ENCODE measurements at regions not wholly inside any gene's neighbourhood (a gene's known extent, or its start where the extent isn't known, plus 50 kb on each side); places are given as distances from the start of the nearest gene placed in this dataset.

GRCh38 chr9:79940919-79941318 lies 369.2 kb downstream of the TLE4 start:
- H3K9me3 Mint-ChIP-seq, result no peaks in the 10 kb centered on the region
- Histone ChIP-seq H3K27me3 (ENCODE audit: insufficient read depth, low read length, poor library complexity, severe bottlenecking) (no peaks in the 10 kb centered on the region), H3K4me1 (ENCODE audit: insufficient read depth, low read length) (no peaks in the 10 kb centered on the region), H3K36me3 (ENCODE audit: insufficient read depth, low read length) (no peaks in the 10 kb centered on the region), H3K4me3 (ENCODE audit: low read length) (no peak overlapping the region), H3K27ac (ENCODE audit: low read depth, low read length) (no peak overlapping the region), H3K9me3 (ENCODE audit: low read length) (no peaks in the 10 kb centered on the region)
- peaks cover 0 to 11% (median 0%) of the 10 kb centered on the region in 3 donors for H3K36me3 Mint-ChIP-seq
- DNase-seq, result no peak
- ChIA-PET CTCF (no interaction called here), POLR2A (no interaction called here)
- no peaks in the 10 kb centered on the region for H3K4me1 Mint-ChIP-seq
- no peaks in the 10 kb centered on the region for H3K27me3 Mint-ChIP-seq
- no peak overlapping the region for H3K4me3 Mint-ChIP-seq
- no peak overlapping the region for H3K27ac Mint-ChIP-seq

- ChIA-PET CTCF (no interaction called here), POLR2A (interaction anchor here (0.6 kb wide), 1 partner anchor 962 kb away, joined by 3 read pairs; no protein-coding TSS in a partner anchor)
- no peaks in the 10 kb centered on the region for H3K27me3 ChIP-seq (ENCODE audit: insufficient read depth, low read length, poor library complexity, severe bottlenecking)
- Mint-ChIP-seq H3K27me3 (peaks cover 0 to 6% of the 10 kb centered on the region in 2 donors), H3K4me3 (no peak overlapping the region), H3K9me3 (no peaks in the 10 kb centered on the region), H3K36me3 (peaks cover 0 to 11% (median 0%) of the 10 kb centered on the region in 3 donors), H3K27ac (no peak overlapping the region), H3K4me1 (no peaks in the 10 kb centered on the region)
- no peaks in the 10 kb centered on the region for H3K36me3 ChIP-seq (ENCODE audit: insufficient read depth, low read length)
- no peak overlapping the region for H3K27ac ChIP-seq (ENCODE audit: low read depth, low read length)
- DNase-seq, result no peak
- H3K9me3 ChIP-seq (ENCODE audit: low read length), result no peaks in the 10 kb centered on the region
- no peaks in the 10 kb centered on the region for H3K4me1 ChIP-seq (ENCODE audit: insufficient read depth, low read length)
- no peak overlapping the region for H3K4me3 ChIP-seq (ENCODE audit: low read length)
Observed at GRCh38 chr9:79939819-79940218, 368.1 kb downstream of the TLE4 start.

GRCh38 chr9:79936336-79936735 lies 364.6 kb downstream of the TLE4 start:
- no peak overlapping the region for H3K4me3 ChIP-seq (ENCODE audit: low read length)
- Mint-ChIP-seq H3K4me3 (no peak overlapping the region), H3K27me3 (peaks cover 0 to 6% of the 10 kb centered on the region in 2 donors), H3K27ac (no peak overlapping the region), H3K4me1 (no peaks in the 10 kb centered on the region), H3K9me3 (no peaks in the 10 kb centered on the region), H3K36me3 (peaks cover 0 to 11% (median 0%) of the 10 kb centered on the region in 3 donors)
- ChIA-PET CTCF (no interaction called here), POLR2A (no interaction called here)
- no peak overlapping the region for H3K27ac ChIP-seq (ENCODE audit: low read depth, low read length)
- H3K36me3 ChIP-seq (ENCODE audit: insufficient read depth, low read length), result no peaks in the 10 kb centered on the region
- no peaks in the 10 kb centered on the region for H3K27me3 ChIP-seq (ENCODE audit: insufficient read depth, low read length, poor library complexity, severe bottlenecking)
- DNase-seq, result no peak
- no peaks in the 10 kb centered on the region for H3K4me1 ChIP-seq (ENCODE audit: insufficient read depth, low read length)
- no peaks in the 10 kb centered on the region for H3K9me3 ChIP-seq (ENCODE audit: low read length)

- DNase-seq, result no peak
- no peaks in the 10 kb centered on the region for H3K27me3 Mint-ChIP-seq
- CTCF ChIA-PET, result no interaction called here
Observed at GRCh38 chr9:79929285-79929684, 357.5 kb downstream of the TLE4 start.

GRCh38 chr9:79928661-79929223 lies 357.0 kb downstream of the TLE4 start:
- POLR2A ChIA-PET, result no interaction called here
- Histone ChIP-seq H3K27ac (ENCODE audit: low read depth, low read length) (no peak overlapping the region), H3K4me1 (ENCODE audit: insufficient read depth, low read length) (no peaks in the 10 kb centered on the region), H3K36me3 (ENCODE audit: insufficient read depth, low read length) (no peaks in the 10 kb centered on the region), H3K27me3 (ENCODE audit: insufficient read depth, low read length, poor library complexity, severe bottlenecking) (no peaks in the 10 kb centered on the region), H3K9me3 (ENCODE audit: low read length) (no peaks in the 10 kb centered on the region), H3K4me3 (ENCODE audit: low read length) (no peak overlapping the region)
- H3K4me3 Mint-ChIP-seq, result no peak overlapping the region
- DNase-seq, result no peak
- H3K9me3 Mint-ChIP-seq, result no peaks in the 10 kb centered on the region
- CTCF ChIA-PET, result no interaction called here
- H3K27ac Mint-ChIP-seq, result no peak overlapping the region
- no peaks in the 10 kb centered on the region for H3K4me1 Mint-ChIP-seq
- peaks cover 0 to 1% (median 0%) of the 10 kb centered on the region in 3 donors for H3K36me3 Mint-ChIP-seq
- H3K27me3 Mint-ChIP-seq, result no peaks in the 10 kb centered on the region

More at GRCh38 chr9:79929285-79929684, 357.5 kb downstream of the TLE4 start:
- Histone ChIP-seq H3K4me1 (ENCODE audit: insufficient read depth, low read length) (no peaks in the 10 kb centered on the region), H3K27ac (ENCODE audit: low read depth, low read length) (no peak overlapping the region), H3K9me3 (ENCODE audit: low read length) (no peaks in the 10 kb centered on the region), H3K27me3 (ENCODE audit: insufficient read depth, low read length, poor library complexity, severe bottlenecking) (no peaks in the 10 kb centered on the region), H3K4me3 (ENCODE audit: low read length) (no peak overlapping the region), H3K36me3 (ENCODE audit: insufficient read depth, low read length) (no peaks in the 10 kb centered on the region)
- Mint-ChIP-seq H3K9me3 (no peaks in the 10 kb centered on the region), H3K4me3 (no peak overlapping the region), H3K27ac (no peak overlapping the region), H3K4me1 (no peaks in the 10 kb centered on the region), H3K36me3 (no peaks in the 10 kb centered on the region)
- POLR2A ChIA-PET, result no interaction called here

- ChIA-PET CTCF (no interaction called here), POLR2A (no interaction called here)
- no peaks in the 10 kb centered on the region for H3K4me1 Mint-ChIP-seq
- peaks cover 0 to 2% (median 1%) of the 10 kb centered on the region in 3 donors for H3K36me3 Mint-ChIP-seq
- DNase-seq, result no peak
- Histone ChIP-seq H3K27ac (ENCODE audit: low read depth, low read length) (no peak overlapping the region), H3K27me3 (ENCODE audit: insufficient read depth, low read length, poor library complexity, severe bottlenecking) (no peaks in the 10 kb centered on the region), H3K4me1 (ENCODE audit: insufficient read depth, low read length) (no peaks in the 10 kb centered on the region), H3K36me3 (ENCODE audit: insufficient read depth, low read length) (no peaks in the 10 kb centered on the region), H3K9me3 (ENCODE audit: low read length) (no peaks in the 10 kb centered on the region), H3K4me3 (ENCODE audit: low read length) (no peak overlapping the region)
- no peaks in the 10 kb centered on the region for H3K9me3 Mint-ChIP-seq
- no peak overlapping the region for H3K4me3 Mint-ChIP-seq
- no peak overlapping the region for H3K27ac Mint-ChIP-seq
- H3K27me3 Mint-ChIP-seq, result peaks cover 0 to 3% of the 10 kb centered on the region in 2 donors
Observed at GRCh38 chr9:79925326-79925725, 353.6 kb downstream of the TLE4 start.

- DNase-seq, result no peak
- Mint-ChIP-seq H3K27ac (no peak overlapping the region), H3K36me3 (peaks cover 0 to 2% (median 1%) of the 10 kb centered on the region in 3 donors), H3K4me1 (no peaks in the 10 kb centered on the region), H3K4me3 (no peak overlapping the region), H3K9me3 (no peaks in the 10 kb centered on the region), H3K27me3 (peaks cover 0 to 3% of the 10 kb centered on the region in 2 donors)
- Histone ChIP-seq H3K27me3 (ENCODE audit: insufficient read depth, low read length, poor library complexity, severe bottlenecking) (no peaks in the 10 kb centered on the region), H3K9me3 (ENCODE audit: low read length) (no peaks in the 10 kb centered on the region), H3K4me1 (ENCODE audit: insufficient read depth, low read length) (no peaks in the 10 kb centered on the region), H3K4me3 (ENCODE audit: low read length) (no peak overlapping the region), H3K27ac (ENCODE audit: low read depth, low read length) (no peak overlapping the region), H3K36me3 (ENCODE audit: insufficient read depth, low read length) (no peaks in the 10 kb centered on the region)
- ChIA-PET CTCF (no interaction called here), POLR2A (no interaction called here)
Observed at GRCh38 chr9:79924836-79925235, 353.1 kb downstream of the TLE4 start.

GRCh38 chr9:79917421-79917820 lies 345.7 kb downstream of the TLE4 start:
- ChIA-PET CTCF (no interaction called here), POLR2A (no interaction called here)
- no peak overlapping the region for H3K27ac ChIP-seq (ENCODE audit: low read depth, low read length)
- no peaks in the 10 kb centered on the region for H3K27me3 ChIP-seq (ENCODE audit: insufficient read depth, low read length, poor library complexity, severe bottlenecking)
- peaks cover 0 to 2% (median 0%) of the 10 kb centered on the region in 3 donors for H3K36me3 Mint-ChIP-seq
- no peak overlapping the region for H3K27ac Mint-ChIP-seq
- peaks cover 0 to 2% of the 10 kb centered on the region in 2 donors for H3K27me3 Mint-ChIP-seq
- no peaks in the 10 kb centered on the region for H3K4me1 ChIP-seq (ENCODE audit: insufficient read depth, low read length)
- H3K36me3 ChIP-seq (ENCODE audit: insufficient read depth, low read length), result no peaks in the 10 kb centered on the region
- no peaks in the 10 kb centered on the region for H3K4me1 Mint-ChIP-seq
- H3K9me3 ChIP-seq (ENCODE audit: low read length), result no peaks in the 10 kb centered on the region
- no peak for DNase-seq
- H3K9me3 Mint-ChIP-seq, result no peaks in the 10 kb centered on the region
- no peak overlapping the region for H3K4me3 Mint-ChIP-seq
- no peak overlapping the region for H3K4me3 ChIP-seq (ENCODE audit: low read length)

- Histone ChIP-seq H3K4me3 (ENCODE audit: low read length) (no peak overlapping the region), H3K4me1 (ENCODE audit: insufficient read depth, low read length) (no peaks in the 10 kb centered on the region), H3K9me3 (ENCODE audit: low read length) (no peaks in the 10 kb centered on the region), H3K27ac (ENCODE audit: low read depth, low read length) (no peak overlapping the region), H3K36me3 (ENCODE audit: insufficient read depth, low read length) (no peaks in the 10 kb centered on the region), H3K27me3 (ENCODE audit: insufficient read depth, low read length, poor library complexity, severe bottlenecking) (no peaks in the 10 kb centered on the region)
- Mint-ChIP-seq H3K4me3 (no peak overlapping the region), H3K27me3 (no peaks in the 10 kb centered on the region), H3K27ac (peak overlapping the region in 1 of 8 donors; percentile 4), H3K9me3 (no peaks in the 10 kb centered on the region), H3K4me1 (no peaks in the 10 kb centered on the region), H3K36me3 (peaks cover 0 to 5% (median 0%) of the 10 kb centered on the region in 3 donors)
- ChIA-PET CTCF (no interaction called here), POLR2A (no interaction called here)
- no peak for DNase-seq
Observed at GRCh38 chr9:79913867-79914266, 342.1 kb downstream of the TLE4 start.
